Ishikawa (cell line): ENCODE measurements at regions not wholly inside any gene's neighbourhood (a gene's known extent, or its start where the extent isn't known, plus 50 kb on each side); places are given as distances from the start of the nearest gene placed in this dataset.

Source experiments
- CEBPB ChIP-seq: IDR thresholded peaks from 2 replicates; pipeline ENCODE4 v1.6.1; 2012
- CREB1 ChIP-seq: IDR thresholded peaks from 2 replicates; pipeline ENCODE4 v1.6.1; 2012; ENCODE audit warnings: low read depth
- EGR1 ChIP-seq: IDR thresholded peaks from 2 replicates; pipeline ENCODE4 v1.6.1; 2012
- EP300 ChIP-seq: IDR thresholded peaks from 2 replicates; pipeline ENCODE4 v1.6.1; 2012; ENCODE audit warnings: borderline replicate concordance
- FOXM1 ChIP-seq: IDR thresholded peaks from 2 replicates; pipeline ENCODE4 v1.6.1; 2012; ENCODE audit warnings: low read depth, borderline replicate concordance
- MAX ChIP-seq: IDR thresholded peaks from 2 replicates; pipeline ENCODE4 v1.6.1; 2012
- NFIC ChIP-seq: IDR thresholded peaks from 2 replicates; pipeline ENCODE4 v1.6.1; 2012
- RAD21 ChIP-seq: IDR thresholded peaks from 2 replicates; pipeline ENCODE4 v1.6.1; 2012; ENCODE audit warnings: low read depth
- REST ChIP-seq: IDR thresholded peaks from 2 replicates; pipeline ENCODE4 v1.6.1; 2012; ENCODE audit warnings: low read depth, mild to moderate bottlenecking
- TAF1 ChIP-seq: IDR thresholded peaks from 2 replicates; pipeline ENCODE4 v1.6.1; 2012; ENCODE audit warnings: low read depth, mild to moderate bottlenecking
- TCF12 ChIP-seq: IDR thresholded peaks from 2 replicates; pipeline ENCODE4 v1.6.1; 2012; ENCODE audit warnings: low read depth
- TEAD4 ChIP-seq: IDR thresholded peaks from 2 replicates; pipeline ENCODE4 v1.6.1; 2012
- USF1 ChIP-seq: IDR thresholded peaks from 2 replicates; pipeline ENCODE4 v1.6.1; 2012
- YY1 ChIP-seq: IDR thresholded peaks from 2 replicates; pipeline ENCODE4 v1.6.1; 2012; ENCODE audit warnings: low read depth
- ZBTB7A ChIP-seq: IDR thresholded peaks from 2 replicates; pipeline ENCODE4 v1.6.1; 2012; ENCODE audit warnings: low read depth

GRCh38 chr13:34065928-34066327 lies 248.0 kb downstream of the RFC3 start:
- peak; percentile 41; the same call in 1 of the 2 replicates for TF ChIP-seq TEAD4
- no peak for TF ChIP-seq MAX

- TF ChIP-seq CREB1 (no peak), EP300 (no peak), YY1 (no peak), CEBPB (no peak), TEAD4 (no peak), MAX (no peak), ZBTB7A (no peak), NFIC (no peak), EGR1 (no peak), FOXM1 (no peak), USF1 (no peak), RAD21 (no peak), TCF12 (no peak), REST (no peak), TAF1 (no peak)
Measured at GRCh38 chr13:34066344-34066743, 248.4 kb downstream of the RFC3 start.

- no peak for TF ChIP-seq CEBPB
- no peak for TF ChIP-seq NFIC
- TF ChIP-seq USF1: no peak
- TF ChIP-seq TEAD4: no peak
- no peak for TF ChIP-seq REST
Measured at GRCh38 chr13:34070006-34070405, 252.1 kb downstream of the RFC3 start.

- TF ChIP-seq USF1 (no peak), TAF1 (no peak), FOXM1 (no peak), CREB1 (no peak), MAX (no peak), REST (no peak), YY1 (no peak), ZBTB7A (no peak), CEBPB (no peak), EGR1 (no peak), TCF12 (no peak), RAD21 (no peak), EP300 (no peak), NFIC (no peak), TEAD4 (no peak)
Measured at GRCh38 chr13:34070544-34071303, 252.8 kb downstream of the RFC3 start.
